ENCODE measurements at regions not wholly inside any gene's neighbourhood (a gene's known extent, or its start where the extent isn't known, plus 50 kb on each side); places are given as distances from the start of the nearest gene placed in this dataset.

- Histone ChIP-seq H3K27ac (ENCODE audit: low read depth in 2 of 2, low read length in 1 of 2) (no peak overlapping the region), H3K36me3 (ENCODE audit: control insufficient read depth in 2 of 2, insufficient read depth in 2 of 2, low read length in 1 of 2) (no peaks in the 10 kb centered on the region), H3K27me3 (ENCODE audit: control insufficient read depth in 1 of 2, insufficient read depth in 2 of 2, low read length in 2 of 2) (no peaks in the 10 kb centered on the region), H3K9me3 (ENCODE audit: control insufficient read depth in 2 of 2, insufficient read depth in 1 of 2, low read depth in 1 of 2, low read length in 1 of 2) (no peaks in the 10 kb centered on the region), H3K4me1 (ENCODE audit: control insufficient read depth in 2 of 2, insufficient read depth in 2 of 2, low read length in 1 of 2) (no peaks in the 10 kb centered on the region), H3K4me3 (ENCODE audit: low read depth in 1 of 2, low read length in 2 of 2) (no peak overlapping the region)
- 77 to 87% methylated on average over 2 of the region's 2 CpGs for WGBS, 2 donors
These were observed 197.7 kb downstream of the HIBADH start for GRCh38 chr7:27464970-27465369.

GRCh38 chr7:27466703-27467102 lies 196.0 kb downstream of the HIBADH start:
- Histone ChIP-seq H3K27me3 (ENCODE audit: control insufficient read depth in 1 of 2, insufficient read depth in 2 of 2, low read length in 2 of 2) (no peaks in the 10 kb centered on the region), H3K36me3 (ENCODE audit: control insufficient read depth in 2 of 2, insufficient read depth in 2 of 2, low read length in 1 of 2) (no peaks in the 10 kb centered on the region), H3K9me3 (ENCODE audit: control insufficient read depth in 2 of 2, insufficient read depth in 1 of 2, low read depth in 1 of 2, low read length in 1 of 2) (no peaks in the 10 kb centered on the region), H3K4me3 (ENCODE audit: low read depth in 1 of 2, low read length in 2 of 2) (no peak overlapping the region), H3K4me1 (ENCODE audit: control insufficient read depth in 2 of 2, insufficient read depth in 2 of 2, low read length in 1 of 2) (no peaks in the 10 kb centered on the region), H3K27ac (ENCODE audit: low read depth in 2 of 2, low read length in 1 of 2) (no peak overlapping the region)
- WGBS, 2 donors = 71 to 75% methylated on average over 5 of the region's 5 CpGs

- Histone ChIP-seq H3K36me3 (ENCODE audit: control insufficient read depth in 2 of 2, insufficient read depth in 2 of 2, low read length in 1 of 2) (no peaks in the 10 kb centered on the region), H3K4me3 (ENCODE audit: low read depth in 1 of 2, low read length in 2 of 2) (no peak overlapping the region), H3K27me3 (ENCODE audit: control insufficient read depth in 1 of 2, insufficient read depth in 2 of 2, low read length in 2 of 2) (no peaks in the 10 kb centered on the region), H3K9me3 (ENCODE audit: control insufficient read depth in 2 of 2, insufficient read depth in 1 of 2, low read depth in 1 of 2, low read length in 1 of 2) (no peaks in the 10 kb centered on the region), H3K27ac (ENCODE audit: low read depth in 2 of 2, low read length in 1 of 2) (no peak overlapping the region), H3K4me1 (ENCODE audit: control insufficient read depth in 2 of 2, insufficient read depth in 2 of 2, low read length in 1 of 2) (no peaks in the 10 kb centered on the region)
- 79 to 86% methylated on average over 4 of the region's 4 CpGs for WGBS, 2 donors
These were observed 190.6 kb downstream of the HIBADH start for GRCh38 chr7:27472043-27472442.
